Activated CD4-positive, alpha-beta T cell treated with anti-CD3 and anti-CD28 coated beads, Interleukin-2, amount 10 ng/mL, durations not matched to agents 24 days and 14 days (primary cell): ENCODE measurements at regions not wholly inside any gene's neighbourhood (a gene's known extent, or its start where the extent isn't known, plus 50 kb on each side); places are given as distances from the start of the nearest gene placed in this dataset.
"Not testable (repeated sequence)": the region's sequence is repeated elsewhere in the genome, so short reads cannot be mapped to it uniquely, and the experiment has no call there.

Source experiments
- DNase-seq: peaks from one replicate; pipeline ENCODE4 v3.0.0; 2022
- H3K27ac Mint-ChIP-seq: one replicate; pipeline ENCODE4 v1.8.0; 2022; ENCODE audit warnings: mild to moderate bottlenecking, mixed read lengths
- H3K27me3 Mint-ChIP-seq: one replicate; pipeline ENCODE4 v1.8.0; 2022; ENCODE audit warnings: mixed read lengths
- H3K36me3 Mint-ChIP-seq: one replicate; pipeline ENCODE4 v1.8.0; 2022; ENCODE audit warnings: low read depth, mild to moderate bottlenecking, mixed read lengths
- H3K4me1 Mint-ChIP-seq: one replicate; pipeline ENCODE4 v1.8.0; 2021; ENCODE audit warnings: mixed read lengths
- H3K4me3 Mint-ChIP-seq: one replicate; pipeline ENCODE4 v1.8.0; 2022; ENCODE audit warnings: mild to moderate bottlenecking, moderate library complexity, mixed read lengths
- H3K9me3 Mint-ChIP-seq: one replicate; pipeline ENCODE4 v1.8.0; 2021; ENCODE audit warnings: mixed read lengths
- intact Hi-C: fragments of 100-400 bp; cut with micrococcal nuclease; formaldehyde crosslinking; loops from one replicate; pipeline ENCODE4 v1.15.1; 2023

- no peak overlapping the region for H3K4me3 Mint-ChIP-seq
- peaks cover 6% of the 10 kb centered on the region for H3K4me1 Mint-ChIP-seq
- H3K27ac Mint-ChIP-seq: no peak overlapping the region
- intact Hi-C loops: no loop called here
- peaks cover 3% of the 10 kb centered on the region for H3K9me3 Mint-ChIP-seq
- no peaks in the 10 kb centered on the region for H3K36me3 Mint-ChIP-seq
- DNase-seq: no peak
- H3K27me3 Mint-ChIP-seq: peaks cover 24% of the 10 kb centered on the region
These were observed 162.7 kb downstream of the UNC5CL start for GRCh38 chr6:40876336-40876735.

DNA sequence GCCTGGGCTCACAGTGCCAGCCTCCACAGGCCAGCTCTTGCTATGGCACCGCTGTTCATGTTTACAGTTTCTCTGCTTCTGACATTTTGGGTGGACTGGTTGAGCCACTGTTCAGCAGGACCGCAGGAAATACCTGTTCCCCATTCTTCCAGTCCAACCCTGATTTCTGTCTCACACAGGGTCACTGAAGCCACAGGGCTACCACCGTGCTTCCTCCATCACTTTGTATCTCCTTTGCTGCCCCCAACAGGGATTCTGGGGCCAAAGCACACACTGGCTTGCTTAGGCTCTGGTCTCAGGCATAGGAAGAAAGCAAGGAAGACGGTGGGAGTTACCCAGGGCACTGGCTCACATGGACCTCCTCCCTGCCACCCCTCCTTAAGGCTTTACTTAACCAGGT lies 164.5 kb downstream of the UNC5CL start:
- Mint-ChIP-seq H3K9me3 (peaks cover 3% of the 10 kb centered on the region), H3K27ac (no peak overlapping the region), H3K4me1 (peaks cover 5% of the 10 kb centered on the region), H3K4me3 (no peak overlapping the region), H3K27me3 (peaks cover 22% of the 10 kb centered on the region), H3K36me3 (no peaks in the 10 kb centered on the region)
- intact Hi-C loops: no loop called here
- no peak for DNase-seq

DNA sequence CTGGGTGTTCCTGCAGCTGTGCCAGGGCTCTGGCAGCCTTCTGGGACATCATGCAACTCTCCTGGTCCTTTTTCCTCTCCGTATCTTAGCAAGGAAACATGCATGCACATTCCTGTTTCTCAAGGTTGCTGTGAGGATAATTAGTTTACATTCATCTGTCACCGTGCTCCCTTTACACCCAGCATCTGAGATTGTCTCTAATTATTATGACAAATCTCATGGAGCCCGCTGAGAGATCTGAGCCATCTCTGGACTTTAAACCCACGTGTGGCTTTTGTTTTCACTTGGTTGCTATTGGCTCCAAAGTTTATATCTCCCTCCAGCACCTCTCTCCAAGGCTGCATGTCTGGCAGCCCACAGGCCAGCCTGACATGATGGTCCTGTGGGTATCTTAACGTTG lies 167.6 kb downstream of the UNC5CL start:
- no peaks in the 10 kb centered on the region for H3K36me3 Mint-ChIP-seq
- intact Hi-C loops: no loop called here
- no peaks in the 10 kb centered on the region for H3K4me1 Mint-ChIP-seq
- H3K9me3 Mint-ChIP-seq: no peaks in the 10 kb centered on the region
- H3K27ac Mint-ChIP-seq: no peak overlapping the region
- peaks cover 16% of the 10 kb centered on the region for H3K27me3 Mint-ChIP-seq
- no peak overlapping the region for H3K4me3 Mint-ChIP-seq
- no peak for DNase-seq

DNA sequence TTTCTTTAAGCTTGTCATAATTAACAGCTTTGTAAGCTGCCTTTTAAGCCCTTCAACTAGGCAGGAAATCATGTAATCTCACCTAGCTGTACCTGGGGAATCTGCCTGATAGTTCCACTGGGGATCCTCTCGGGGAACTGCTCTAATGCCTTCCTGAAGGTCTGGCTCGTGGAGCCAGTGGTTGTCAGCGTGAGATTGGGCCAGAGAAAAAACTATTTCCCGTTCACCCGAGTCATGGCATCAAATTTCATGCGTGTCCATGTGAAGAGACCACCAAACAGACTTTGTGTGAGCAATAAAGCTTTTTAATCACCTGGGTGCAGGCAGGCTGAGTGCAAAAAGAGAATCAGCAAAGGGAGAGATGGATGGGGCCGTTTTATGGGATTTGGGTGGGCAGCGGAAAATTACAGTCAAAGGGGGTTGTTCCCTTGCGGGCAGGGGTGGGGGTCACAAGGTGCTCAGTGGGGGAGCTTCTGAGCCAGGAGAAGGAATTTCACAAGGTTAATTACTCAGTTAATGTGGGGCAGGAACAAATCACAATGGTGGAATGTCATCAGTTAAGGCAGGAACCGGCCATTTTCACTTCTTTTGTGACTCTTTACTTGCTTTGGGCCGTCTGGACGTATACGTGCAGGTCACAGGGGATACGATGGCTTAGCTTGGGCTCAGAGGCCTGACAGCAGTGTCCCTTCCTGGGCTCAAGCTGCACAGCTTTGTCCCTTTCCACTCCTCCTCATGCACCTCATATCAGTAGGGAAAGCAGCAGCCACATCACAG lies 170.7 kb downstream of the UNC5CL start:
- H3K36me3 Mint-ChIP-seq, H3K27ac Mint-ChIP-seq, H3K4me1 Mint-ChIP-seq, H3K4me3 Mint-ChIP-seq, intact Hi-C loops, H3K27me3 Mint-ChIP-seq, DNase-seq, H3K9me3 Mint-ChIP-seq: not testable (repeated sequence)

- H3K36me3 Mint-ChIP-seq, H3K4me3 Mint-ChIP-seq, H3K4me1 Mint-ChIP-seq, DNase-seq, H3K9me3 Mint-ChIP-seq, H3K27ac Mint-ChIP-seq, intact Hi-C loops, H3K27me3 Mint-ChIP-seq: not testable (repeated sequence)
These were observed 171.5 kb downstream of the UNC5CL start for GRCh38 chr6:40867527-40867926.

- H3K4me1 Mint-ChIP-seq, H3K27ac Mint-ChIP-seq, H3K4me3 Mint-ChIP-seq, DNase-seq, intact Hi-C loops, H3K36me3 Mint-ChIP-seq, H3K9me3 Mint-ChIP-seq, H3K27me3 Mint-ChIP-seq: not testable (repeated sequence)
These were observed 173.8 kb downstream of the UNC5CL start for GRCh38 chr6:40865259-40865658.

- H3K36me3 Mint-ChIP-seq: no peaks in the 10 kb centered on the region
- H3K4me3 Mint-ChIP-seq: no peak overlapping the region
- no peak overlapping the region for H3K27ac Mint-ChIP-seq
- H3K27me3 Mint-ChIP-seq: peaks cover 8% of the 10 kb centered on the region
- no peaks in the 10 kb centered on the region for H3K4me1 Mint-ChIP-seq
- intact Hi-C loops: no loop called here
- DNase-seq: no peak
- no peaks in the 10 kb centered on the region for H3K9me3 Mint-ChIP-seq
These were observed 178.6 kb downstream of the UNC5CL start for GRCh38 chr6:40860443-40860842.

DNA sequence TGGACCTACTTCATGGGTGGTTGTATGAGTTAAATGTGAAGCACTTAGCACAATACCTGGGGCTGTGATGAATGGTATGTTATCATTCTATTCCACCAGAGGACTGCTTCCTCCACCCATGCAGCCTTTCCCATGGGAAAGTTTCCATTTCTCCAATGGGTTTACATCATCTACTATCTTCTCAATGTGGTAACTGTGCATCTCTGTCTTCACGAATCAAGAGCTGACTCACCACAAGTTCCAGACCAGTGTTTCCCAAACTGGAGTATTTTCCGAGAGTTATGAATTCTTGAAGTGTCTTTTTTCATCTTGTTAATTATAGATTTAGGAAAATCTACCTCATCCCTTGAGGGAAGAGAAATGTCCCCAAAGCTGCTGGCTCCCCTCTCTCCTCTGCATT lies 182.8 kb downstream of the UNC5CL start:
- Mint-ChIP-seq H3K27ac (no peak overlapping the region), H3K4me3 (no peak overlapping the region), H3K9me3 (peaks cover 10% of the 10 kb centered on the region), H3K36me3 (no peaks in the 10 kb centered on the region), H3K4me1 (peaks cover 10% of the 10 kb centered on the region), H3K27me3 (peaks cover 7% of the 10 kb centered on the region)
- intact Hi-C loops: no loop called here
- no peak for DNase-seq

- H3K4me3 Mint-ChIP-seq: no peak overlapping the region
These were observed 183.7 kb downstream of the UNC5CL start for GRCh38 chr6:40855168-40855880.

DNA sequence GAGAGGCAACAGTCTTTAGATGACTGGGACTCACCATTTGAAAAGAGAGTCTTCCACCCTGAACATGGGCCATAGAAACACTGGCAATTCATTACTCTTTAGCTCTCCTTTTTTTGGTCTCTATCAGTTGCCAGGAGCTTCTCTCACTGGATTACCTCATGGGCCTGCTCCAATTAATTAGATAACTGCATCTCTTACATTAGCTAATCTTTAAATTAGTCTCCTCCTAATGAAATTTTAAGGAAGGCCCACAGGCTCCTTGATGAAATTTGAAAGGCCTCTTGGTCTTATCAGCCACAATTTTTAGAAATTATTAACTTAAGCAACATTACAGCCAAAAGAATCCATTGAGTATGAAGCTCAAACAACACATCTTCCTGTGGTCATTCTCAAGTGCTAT lies 184.4 kb downstream of the UNC5CL start:
- H3K27ac Mint-ChIP-seq: no peak overlapping the region
- peaks cover 10% of the 10 kb centered on the region for H3K4me1 Mint-ChIP-seq
- H3K9me3 Mint-ChIP-seq: peaks cover 10% of the 10 kb centered on the region
- DNase-seq: no peak
- intact Hi-C loops: no loop called here
- peaks cover 4% of the 10 kb centered on the region for H3K27me3 Mint-ChIP-seq
- no peaks in the 10 kb centered on the region for H3K36me3 Mint-ChIP-seq
- no peak overlapping the region for H3K4me3 Mint-ChIP-seq

More at GRCh38 chr6:40855168-40855880, 183.7 kb downstream of the UNC5CL start:
- DNase-seq: no peak
- intact Hi-C loops: no loop called here
- Mint-ChIP-seq H3K4me1 (peaks cover 10% of the 10 kb centered on the region), H3K27me3 (peaks cover 6% of the 10 kb centered on the region), H3K9me3 (peaks cover 10% of the 10 kb centered on the region), H3K36me3 (no peaks in the 10 kb centered on the region), H3K27ac (no peak overlapping the region)

DNA sequence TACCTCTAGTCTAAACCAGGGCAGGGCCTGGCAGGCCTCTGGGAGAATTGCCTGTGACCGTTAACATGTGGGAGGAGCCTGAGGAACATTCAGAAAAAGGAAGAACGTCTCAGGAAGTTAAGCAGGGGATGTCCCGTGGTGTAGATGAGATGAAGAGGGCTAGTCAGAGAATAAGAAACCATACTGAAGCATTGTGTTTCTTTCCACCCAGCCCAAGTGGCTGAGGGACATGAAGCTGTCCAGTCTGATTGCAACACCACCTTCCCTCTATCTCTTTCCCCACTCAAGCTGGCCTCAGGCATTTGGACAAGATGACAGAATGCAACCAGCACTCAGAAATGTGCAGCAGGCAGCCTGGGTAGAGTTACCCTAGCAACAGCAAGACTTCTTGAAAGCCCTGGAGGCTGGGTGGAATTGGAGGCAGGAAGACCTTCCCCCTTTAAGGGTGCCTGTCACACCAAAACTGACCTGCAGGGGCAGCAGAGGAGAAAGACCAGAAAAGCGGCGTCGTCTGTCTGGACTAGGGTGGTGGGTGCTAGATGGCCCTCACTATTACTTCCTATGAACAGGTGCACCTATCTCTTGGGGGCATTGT lies 186.1 kb downstream of the UNC5CL start:
- no peak overlapping the region for H3K4me3 Mint-ChIP-seq
- H3K9me3 Mint-ChIP-seq: peaks cover 10% of the 10 kb centered on the region
- DNase-seq: peak; percentile 63
- peaks cover 4% of the 10 kb centered on the region for H3K27me3 Mint-ChIP-seq
- intact Hi-C loops: no loop called here
- H3K27ac Mint-ChIP-seq: no peak overlapping the region
- H3K36me3 Mint-ChIP-seq: no peaks in the 10 kb centered on the region
- peaks cover 10% of the 10 kb centered on the region for H3K4me1 Mint-ChIP-seq

GRCh38 chr6:40849546-40849945 lies 189.5 kb downstream of the UNC5CL start:
- no peak overlapping the region for H3K4me3 Mint-ChIP-seq
- H3K27me3 Mint-ChIP-seq: peaks cover 14% of the 10 kb centered on the region
- H3K4me1 Mint-ChIP-seq: peaks cover 10% of the 10 kb centered on the region
- intact Hi-C loops: no loop called here
- peaks cover 10% of the 10 kb centered on the region for H3K9me3 Mint-ChIP-seq
- H3K27ac Mint-ChIP-seq: no peak overlapping the region
- no peak for DNase-seq
- no peaks in the 10 kb centered on the region for H3K36me3 Mint-ChIP-seq

DNA sequence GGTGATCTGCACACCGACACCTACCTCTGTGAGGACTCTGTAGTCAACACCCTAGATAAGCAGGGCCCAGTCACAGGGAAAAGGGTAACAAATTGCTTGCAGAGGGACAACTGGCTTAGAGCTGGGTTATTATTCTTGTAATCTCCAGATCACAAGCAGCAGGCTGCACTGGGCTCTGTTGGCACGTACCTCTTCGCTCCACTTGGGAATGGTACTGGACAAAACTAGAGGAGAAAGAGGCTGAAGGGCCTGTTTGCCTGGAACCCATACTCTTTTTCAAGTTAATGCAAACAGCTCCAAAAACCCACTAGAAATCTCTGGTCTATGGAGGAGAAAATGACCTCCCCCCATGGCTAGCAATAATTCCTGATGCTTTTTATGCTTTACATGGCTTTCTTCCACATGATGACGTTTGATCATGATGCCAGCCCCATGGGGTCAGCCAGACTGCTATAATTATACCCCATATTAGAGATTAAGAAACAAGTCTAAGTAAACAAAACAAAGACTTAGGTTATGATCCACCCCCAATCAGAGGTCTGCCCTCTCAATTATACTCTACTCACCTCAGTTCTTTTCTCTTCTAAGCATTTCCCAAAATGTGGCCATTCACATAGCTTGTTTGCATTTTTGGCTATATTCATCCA lies 190.0 kb downstream of the UNC5CL start:
- Mint-ChIP-seq H3K9me3 (peaks cover 10% of the 10 kb centered on the region), H3K4me1 (peaks cover 10% of the 10 kb centered on the region), H3K4me3 (no peak overlapping the region), H3K27me3 (peaks cover 18% of the 10 kb centered on the region), H3K27ac (no peak overlapping the region), H3K36me3 (no peaks in the 10 kb centered on the region)
- intact Hi-C loops: no loop called here
- DNase-seq: no peak

GRCh38 chr6:40848038-40848437 lies 191.0 kb downstream of the UNC5CL start:
- H3K9me3 Mint-ChIP-seq: peaks cover 5% of the 10 kb centered on the region
- no peaks in the 10 kb centered on the region for H3K36me3 Mint-ChIP-seq
- no peak overlapping the region for H3K27ac Mint-ChIP-seq
- intact Hi-C loops: no loop called here
- H3K4me1 Mint-ChIP-seq: peaks cover 5% of the 10 kb centered on the region
- H3K27me3 Mint-ChIP-seq: peaks cover 25% of the 10 kb centered on the region
- no peak overlapping the region for H3K4me3 Mint-ChIP-seq
- no peak for DNase-seq
